Activated T-cell treated with anti-CD3 and anti-CD28 coated beads, Interleukin-2, amount 50 U/mL, for 72 hours (primary cell): ENCODE measurements at regions not wholly inside any gene's neighbourhood (a gene's known extent, or its start where the extent isn't known, plus 50 kb on each side); places are given as distances from the start of the nearest gene placed in this dataset.
A peak's percentile ranks its signal among the peaks of the same experiment; 100 is the strongest.

Source experiments
- ATAC-seq, 2 donors: fragments of 150-1000 bp; cut with Tn5 transposase; replicated peaks in 1 of 2; 2 replicates each; pipeline ENCODE4 v1.10.0; 2021; ENCODE audit warnings: moderate library complexity in 2 of 2, mild to moderate bottlenecking in 1 of 2
- DNase-seq, 2 donors: peaks; one replicate each; pipeline ENCODE4 v3.0.0; 2021 to 2022; ENCODE audit warnings: mixed read lengths in 1 of 2
- H3K27ac Mint-ChIP-seq: one replicate; pipeline ENCODE4 v1.8.0; 2022; ENCODE audit warnings: mild to moderate bottlenecking, moderate library complexity, mixed read lengths
- H3K27me3 Mint-ChIP-seq: one replicate; pipeline ENCODE4 v1.8.0; 2022; ENCODE audit warnings: low read depth, mixed read lengths
- H3K36me3 Mint-ChIP-seq, 2 donors: one replicate each; pipeline ENCODE4 v1.8.0; 2022; ENCODE audit warnings: mixed read lengths in 2 of 2, mild to moderate bottlenecking in 1 of 2; ENCODE audit not compliant: insufficient read depth in 2 of 2
- H3K4me1 Mint-ChIP-seq: one replicate; pipeline ENCODE4 v1.8.0; 2022; ENCODE audit warnings: low read depth, mixed read lengths
- H3K4me3 Mint-ChIP-seq, 2 donors: one replicate each; pipeline ENCODE4 v1.8.0; 2022; ENCODE audit warnings: mild to moderate bottlenecking in 2 of 2, mixed read lengths in 2 of 2, moderate library complexity in 2 of 2
- H3K9me3 Mint-ChIP-seq, 2 donors: one replicate each; pipeline ENCODE4 v1.8.0; 2022; ENCODE audit warnings: mixed read lengths in 2 of 2

DNA sequence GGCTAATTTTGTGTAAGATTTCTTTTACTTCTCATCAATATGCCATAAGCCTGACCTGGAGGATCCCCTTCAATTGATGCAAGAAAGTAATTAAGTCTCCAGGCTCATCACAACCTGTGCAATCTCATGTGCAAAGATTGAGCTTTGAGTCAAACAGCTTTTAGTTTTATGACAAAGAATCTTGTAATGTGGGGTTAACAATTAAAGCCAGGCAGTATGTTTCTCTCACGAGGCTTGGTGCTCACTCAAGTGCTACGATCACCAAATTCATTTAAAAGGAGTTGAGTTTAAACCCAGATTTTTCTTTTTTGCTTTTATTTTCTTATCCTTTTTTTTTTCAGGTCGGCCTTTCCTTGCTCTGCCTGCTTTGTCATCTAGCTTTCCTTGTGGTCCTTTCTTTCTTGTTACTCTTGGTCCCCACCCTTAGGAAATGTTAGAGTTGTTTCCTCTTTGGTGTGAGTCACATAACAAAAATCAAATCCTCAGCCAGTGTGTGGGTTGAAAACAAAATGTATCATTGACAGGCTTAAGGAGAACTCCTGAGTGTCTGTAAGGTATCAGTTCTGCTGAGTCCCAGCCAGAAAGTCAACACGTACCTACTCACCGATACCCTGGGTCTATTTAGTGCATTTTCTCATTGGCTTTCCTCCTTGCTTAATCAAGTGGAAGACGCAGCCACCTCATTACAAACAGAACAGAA, 1037.2 kb downstream of the ADGRL2 start:
- Mint-ChIP-seq H3K4me1 (no peaks in the 10 kb centered on the region), H3K27ac (no peak overlapping the region), H3K27me3 (no peaks in the 10 kb centered on the region), H3K9me3 (no peaks in the 10 kb centered on the region), H3K36me3 (no peaks in the 10 kb centered on the region), H3K4me3 (no peak overlapping the region)
- DNase-seq (no peak), ATAC-seq (no peak)

DNA sequence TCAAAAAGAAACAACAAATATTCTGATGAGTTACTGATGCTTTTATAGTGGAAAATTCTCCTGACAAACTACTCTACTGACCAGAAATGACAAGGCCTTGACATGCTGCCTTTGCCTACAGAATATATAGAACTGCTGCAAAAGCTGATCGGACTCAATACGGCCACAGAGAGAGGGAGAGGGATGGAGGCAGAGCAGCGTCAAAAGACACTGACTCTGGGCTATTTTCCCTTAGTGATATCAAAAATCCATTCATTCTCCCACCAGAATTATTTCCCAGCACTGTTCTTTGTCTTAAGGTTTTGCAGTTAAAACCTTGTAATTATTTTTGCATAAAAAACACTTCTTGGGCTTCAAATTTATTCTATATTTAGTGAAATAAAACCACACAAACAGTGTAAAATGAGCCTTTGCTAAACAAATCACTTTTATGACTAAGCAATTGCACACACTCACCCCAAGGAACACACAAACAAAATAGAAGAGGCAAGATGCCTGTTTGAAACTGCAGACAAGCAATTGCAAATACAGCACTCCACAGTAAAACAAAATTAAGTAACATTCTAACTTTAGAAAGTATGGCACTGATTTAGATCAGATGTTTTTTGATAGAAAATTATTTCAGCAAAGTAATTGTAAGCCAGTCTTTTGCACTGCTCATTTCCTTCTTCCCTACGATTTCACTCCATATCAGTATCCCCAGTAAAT, 1036.4 kb downstream of the ADGRL2 start:
- DNase-seq (no peak), ATAC-seq (no peak)
- Mint-ChIP-seq H3K4me3 (no peak overlapping the region), H3K36me3 (no peaks in the 10 kb centered on the region), H3K9me3 (no peaks in the 10 kb centered on the region), H3K4me1 (no peaks in the 10 kb centered on the region), H3K27ac (no peak overlapping the region), H3K27me3 (no peaks in the 10 kb centered on the region)

DNA sequence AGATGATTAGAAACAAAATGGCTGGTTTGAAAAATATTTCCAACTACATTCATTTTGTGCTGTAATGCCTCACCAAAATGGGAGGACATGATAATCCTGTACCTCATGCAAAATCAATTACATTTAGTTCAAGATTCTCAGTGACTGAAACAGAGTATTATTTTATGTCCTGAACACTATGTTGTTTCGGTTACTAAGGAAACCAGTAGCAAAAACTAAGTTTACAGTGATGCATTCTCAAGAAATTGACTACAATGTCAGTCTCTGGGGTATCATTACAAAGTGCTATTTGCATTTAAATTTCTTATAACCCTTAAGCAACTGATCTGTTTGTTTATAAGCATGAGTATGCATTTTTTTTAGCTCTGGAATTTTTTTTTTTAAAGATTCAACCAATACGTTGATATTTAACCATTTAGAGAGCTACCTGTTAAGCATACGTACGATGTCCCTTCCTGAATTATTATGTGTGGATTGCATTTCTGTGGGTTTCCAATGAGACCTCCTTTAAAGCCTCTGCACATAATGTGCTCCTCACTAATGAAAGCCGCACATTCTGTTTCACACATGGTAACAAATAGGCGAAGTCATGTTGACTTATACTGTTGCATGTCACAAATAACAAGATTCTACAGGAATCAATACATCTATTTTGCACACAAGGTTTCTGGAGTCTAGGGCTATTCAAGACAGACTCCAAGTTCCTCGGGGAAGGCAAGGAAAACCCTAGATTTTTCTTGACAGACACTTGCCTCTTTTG, 1035.7 kb downstream of the ADGRL2 start:
- H3K4me3 Mint-ChIP-seq: no peak overlapping the region
- no peak for DNase-seq
- no peaks in the 10 kb centered on the region for H3K9me3 Mint-ChIP-seq
- H3K4me1 Mint-ChIP-seq: no peaks in the 10 kb centered on the region
- ATAC-seq: no peak
- H3K27ac Mint-ChIP-seq: no peak overlapping the region
- no peaks in the 10 kb centered on the region for H3K36me3 Mint-ChIP-seq
- no peaks in the 10 kb centered on the region for H3K27me3 Mint-ChIP-seq

DNA sequence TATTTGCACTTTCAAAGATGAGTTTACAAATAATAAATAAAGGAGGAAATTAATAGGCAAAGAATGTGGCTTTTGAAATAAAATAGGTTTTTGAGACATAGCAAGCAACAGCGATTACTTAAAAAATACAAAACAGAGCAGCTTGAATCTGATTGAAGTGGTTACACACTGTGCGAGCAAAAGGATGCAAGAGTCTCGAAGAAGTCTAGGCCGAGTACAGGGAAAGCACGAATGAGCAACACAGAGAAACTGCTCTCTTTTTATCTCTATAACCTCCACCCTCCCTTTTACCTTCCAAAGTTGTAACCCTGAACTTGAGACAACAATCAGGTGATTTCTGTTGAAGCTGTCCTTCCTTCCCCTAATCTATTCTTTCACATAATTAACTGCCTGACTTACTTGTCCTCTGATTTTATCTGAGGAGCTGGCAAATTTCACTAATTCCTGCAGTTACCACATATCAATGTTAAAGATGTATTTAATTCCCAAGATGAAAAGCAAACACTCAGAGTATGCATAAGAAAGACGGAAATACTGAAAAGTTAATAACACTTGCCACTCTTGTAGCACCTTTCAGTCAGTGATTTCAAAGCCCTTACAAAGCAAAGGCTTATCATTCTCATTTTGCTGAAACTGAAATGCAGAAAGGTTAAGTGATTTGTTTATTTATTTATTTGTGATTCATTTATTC, 1030.1 kb downstream of the ADGRL2 start:
- Mint-ChIP-seq H3K4me3 (peak overlapping the region in 1 of 2 donors; percentile 6), H3K27ac (no peak overlapping the region), H3K4me1 (peaks cover 6% of the 10 kb centered on the region), H3K36me3 (no peaks in the 10 kb centered on the region), H3K9me3 (no peaks in the 10 kb centered on the region), H3K27me3 (no peaks in the 10 kb centered on the region)
- DNase-seq (no peak), ATAC-seq (peak; percentile 31 to 55)

DNA sequence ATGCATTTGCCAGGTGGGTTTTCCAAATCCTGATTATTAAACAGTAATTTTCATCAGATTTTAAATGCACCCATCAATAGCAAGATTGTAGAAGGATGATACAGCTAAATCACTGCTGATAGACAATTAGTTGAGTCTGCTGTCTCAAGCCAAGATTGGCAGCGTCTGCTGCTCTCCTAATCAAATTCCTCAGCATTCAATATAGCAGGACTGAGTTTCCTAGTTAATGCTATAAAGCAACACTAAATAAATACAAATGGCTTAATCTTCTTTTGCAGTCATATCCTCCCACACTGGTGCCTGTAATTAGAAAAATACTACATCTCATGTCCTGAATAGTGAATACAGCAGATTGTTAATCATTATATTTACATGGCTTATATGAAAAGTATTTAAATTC, 1028.8 kb downstream of the ADGRL2 start:
- ATAC-seq (no peak), DNase-seq (no peak)
- H3K4me1 Mint-ChIP-seq: peaks cover 6% of the 10 kb centered on the region
- no peaks in the 10 kb centered on the region for H3K27me3 Mint-ChIP-seq
- no peak overlapping the region for H3K4me3 Mint-ChIP-seq
- H3K9me3 Mint-ChIP-seq: no peaks in the 10 kb centered on the region
- no peaks in the 10 kb centered on the region for H3K36me3 Mint-ChIP-seq
- H3K27ac Mint-ChIP-seq: no peak overlapping the region

DNA sequence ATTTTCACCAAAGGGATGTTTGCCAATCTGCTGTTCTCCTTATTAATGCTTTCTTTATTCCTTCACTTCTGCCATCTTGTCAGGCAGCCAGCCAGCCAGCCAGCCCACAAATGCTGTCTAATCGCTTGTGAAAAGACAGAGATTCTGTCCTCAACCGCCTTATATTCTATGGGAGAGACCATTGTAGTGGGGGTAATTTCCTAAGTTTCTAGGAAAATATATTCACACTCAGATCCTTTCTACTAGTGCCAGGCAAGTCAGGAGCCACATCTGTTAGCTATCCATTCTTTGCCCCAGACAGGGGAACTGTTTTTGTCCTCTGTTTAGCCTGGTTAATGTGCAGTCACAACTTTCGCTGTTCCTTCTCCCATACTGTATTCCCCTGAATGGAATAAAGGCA, 1023.1 kb downstream of the ADGRL2 start:
- Mint-ChIP-seq H3K36me3 (no peaks in the 10 kb centered on the region), H3K4me1 (peaks cover 8% of the 10 kb centered on the region), H3K27me3 (no peaks in the 10 kb centered on the region), H3K9me3 (no peaks in the 10 kb centered on the region), H3K4me3 (no peak overlapping the region), H3K27ac (no peak overlapping the region)
- ATAC-seq (no peak), DNase-seq (no peak)

DNA sequence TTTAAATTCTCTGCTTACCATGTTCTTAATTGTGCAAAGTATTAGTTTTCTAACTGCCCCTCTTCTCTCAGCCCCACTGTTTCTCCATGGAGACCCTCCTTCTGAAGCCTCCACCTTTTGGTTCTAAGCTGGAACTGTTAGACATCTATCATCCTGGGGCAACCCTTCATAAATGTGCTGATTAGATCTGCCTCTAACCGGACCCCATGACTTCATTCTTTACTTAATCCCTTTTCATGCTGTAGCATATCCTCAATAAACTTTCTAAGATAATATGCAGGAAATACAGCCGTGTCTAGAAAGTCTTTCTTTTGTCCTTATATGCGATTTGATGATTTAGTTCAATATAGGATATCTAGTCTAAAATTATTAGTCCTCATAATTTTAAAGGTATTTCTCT, 1020.1 kb downstream of the ADGRL2 start:
- no peaks in the 10 kb centered on the region for H3K36me3 Mint-ChIP-seq
- ATAC-seq: no peak
- peaks cover 13% of the 10 kb centered on the region for H3K4me1 Mint-ChIP-seq
- H3K4me3 Mint-ChIP-seq: peak overlapping the region in 1 of 2 donors; percentile 27
- H3K27ac Mint-ChIP-seq: no peak overlapping the region
- peaks cover 0 to 2% of the 10 kb centered on the region in 2 donors for H3K9me3 Mint-ChIP-seq
- no peaks in the 10 kb centered on the region for H3K27me3 Mint-ChIP-seq
- DNase-seq: no peak

DNA sequence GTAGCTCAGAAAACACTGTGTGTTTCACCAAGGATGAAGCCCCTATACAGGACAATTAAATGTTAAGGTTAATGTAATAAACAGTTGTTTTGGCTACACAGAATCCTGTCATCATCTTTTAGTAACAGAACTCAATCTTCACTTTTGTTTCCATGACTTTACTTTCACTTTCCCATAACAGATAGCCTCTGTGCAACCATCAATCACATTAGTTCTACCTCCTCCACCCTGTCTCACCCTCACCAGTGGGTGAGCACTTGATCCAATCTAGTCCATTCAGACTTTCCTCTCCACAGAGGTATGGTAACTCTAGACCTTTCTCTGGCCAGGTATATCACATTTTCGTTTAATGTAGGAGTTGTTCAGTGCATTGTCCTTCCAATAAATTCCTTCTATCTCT, 1018.5 kb downstream of the ADGRL2 start:
- DNase-seq: peak in 1 of 2 donors; percentile 2
- peak overlapping the region; percentile 24 to 41 for H3K4me3 Mint-ChIP-seq
- no peaks in the 10 kb centered on the region for H3K27me3 Mint-ChIP-seq
- H3K36me3 Mint-ChIP-seq: no peaks in the 10 kb centered on the region
- ATAC-seq: peak; percentile 67 to 76
- peaks cover 0 to 2% of the 10 kb centered on the region in 2 donors for H3K9me3 Mint-ChIP-seq
- H3K27ac Mint-ChIP-seq: peak overlapping the region; percentile 76
- H3K4me1 Mint-ChIP-seq: peaks cover 13% of the 10 kb centered on the region

DNA sequence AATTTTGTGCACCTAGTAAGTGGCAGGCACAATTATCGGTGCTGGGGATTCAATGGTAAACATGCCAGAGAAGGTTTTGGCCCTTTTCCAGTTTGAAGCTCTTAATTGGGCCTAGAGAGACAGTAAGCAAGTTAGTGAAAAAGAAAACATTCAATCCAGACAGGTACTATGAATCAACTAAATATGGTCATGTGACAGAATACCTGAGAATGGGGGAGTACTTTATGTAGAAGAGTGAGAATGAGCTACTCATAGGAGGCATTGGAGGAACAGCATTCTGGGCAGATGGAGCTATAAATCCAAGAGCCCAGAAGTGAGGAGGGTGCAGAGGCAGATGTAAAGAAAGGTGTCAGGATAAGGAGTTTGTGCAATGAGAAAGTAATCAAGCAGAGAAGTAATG, 1017.9 kb downstream of the ADGRL2 start:
- Mint-ChIP-seq H3K4me1 (peaks cover 13% of the 10 kb centered on the region), H3K9me3 (peaks cover 0 to 2% of the 10 kb centered on the region in 2 donors), H3K4me3 (peak overlapping the region; percentile 24 to 41), H3K36me3 (no peaks in the 10 kb centered on the region), H3K27ac (peak overlapping the region; percentile 76), H3K27me3 (no peaks in the 10 kb centered on the region)
- peak in 1 of 2 donors; percentile 33 for ATAC-seq
- DNase-seq: no peak

DNA sequence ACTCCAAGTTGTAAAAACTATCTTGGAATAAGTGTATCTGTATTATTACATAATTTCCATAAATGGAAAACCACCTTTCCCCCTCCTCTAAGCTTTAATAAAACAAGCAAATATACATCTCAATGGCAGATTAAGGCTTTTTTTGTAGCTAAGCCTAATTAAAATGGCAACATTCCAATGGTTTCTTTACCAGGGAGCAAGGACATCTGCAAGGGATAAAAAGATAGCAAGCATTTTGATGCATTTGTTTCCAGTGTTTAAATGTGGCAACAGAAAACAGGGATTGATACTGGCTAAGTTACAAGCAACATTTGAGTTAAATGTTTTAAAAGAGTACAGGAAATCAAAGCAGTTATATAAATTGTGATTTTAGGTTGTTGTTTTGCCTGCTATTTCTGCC, 1012.7 kb downstream of the ADGRL2 start:
- Mint-ChIP-seq H3K4me3 (no peak overlapping the region), H3K27ac (no peak overlapping the region), H3K4me1 (no peaks in the 10 kb centered on the region), H3K27me3 (no peaks in the 10 kb centered on the region), H3K36me3 (no peaks in the 10 kb centered on the region), H3K9me3 (peaks cover 0 to 2% of the 10 kb centered on the region in 2 donors)
- no peak for DNase-seq
- no peak for ATAC-seq

DNA sequence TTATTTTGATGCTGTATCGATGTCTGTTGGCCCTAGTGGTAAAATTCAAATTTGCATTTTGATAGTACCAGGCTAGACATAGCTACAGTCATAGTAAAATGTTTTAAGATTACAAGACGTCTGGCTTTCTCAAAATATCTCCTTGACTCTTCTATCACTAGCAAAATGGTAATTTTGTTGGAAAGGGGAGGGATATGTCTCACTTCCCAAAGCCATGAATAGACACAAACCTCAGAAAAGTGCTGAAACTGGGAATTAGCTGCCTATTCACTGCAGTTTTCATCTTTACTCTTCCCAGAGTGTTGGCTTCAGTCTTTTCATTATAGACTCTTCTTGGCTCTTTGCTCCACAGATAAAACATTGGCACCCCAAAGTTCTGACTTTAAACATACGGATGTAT, 1009.9 kb downstream of the ADGRL2 start:
- Mint-ChIP-seq H3K4me1 (no peaks in the 10 kb centered on the region), H3K27ac (no peak overlapping the region), H3K27me3 (no peaks in the 10 kb centered on the region), H3K4me3 (no peak overlapping the region), H3K9me3 (no peaks in the 10 kb centered on the region), H3K36me3 (no peaks in the 10 kb centered on the region)
- DNase-seq (no peak), ATAC-seq (no peak)

DNA sequence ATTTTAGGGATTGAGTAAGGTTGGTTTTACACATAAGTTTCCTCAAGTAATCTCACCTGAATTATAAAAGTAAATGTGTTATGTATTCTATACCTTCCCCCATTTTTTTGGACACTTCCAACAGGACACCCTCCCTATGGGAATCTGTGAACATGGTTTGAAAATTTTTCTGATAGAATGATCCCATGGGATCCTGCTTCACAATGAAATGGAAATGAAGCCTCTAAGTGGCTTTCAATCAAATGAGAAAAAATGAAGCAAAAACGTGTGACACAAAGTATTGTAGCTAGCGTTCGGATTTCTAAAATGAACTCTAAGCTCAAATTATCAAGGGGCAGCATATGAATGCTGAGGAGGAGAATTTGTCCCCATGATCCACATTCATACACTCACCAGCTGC, 1006.8 kb downstream of the ADGRL2 start:
- no peak for DNase-seq
- H3K27me3 Mint-ChIP-seq: no peaks in the 10 kb centered on the region
- H3K9me3 Mint-ChIP-seq: no peaks in the 10 kb centered on the region
- no peak for ATAC-seq
- H3K27ac Mint-ChIP-seq: no peak overlapping the region
- no peaks in the 10 kb centered on the region for H3K4me1 Mint-ChIP-seq
- no peak overlapping the region for H3K4me3 Mint-ChIP-seq
- no peaks in the 10 kb centered on the region for H3K36me3 Mint-ChIP-seq

DNA sequence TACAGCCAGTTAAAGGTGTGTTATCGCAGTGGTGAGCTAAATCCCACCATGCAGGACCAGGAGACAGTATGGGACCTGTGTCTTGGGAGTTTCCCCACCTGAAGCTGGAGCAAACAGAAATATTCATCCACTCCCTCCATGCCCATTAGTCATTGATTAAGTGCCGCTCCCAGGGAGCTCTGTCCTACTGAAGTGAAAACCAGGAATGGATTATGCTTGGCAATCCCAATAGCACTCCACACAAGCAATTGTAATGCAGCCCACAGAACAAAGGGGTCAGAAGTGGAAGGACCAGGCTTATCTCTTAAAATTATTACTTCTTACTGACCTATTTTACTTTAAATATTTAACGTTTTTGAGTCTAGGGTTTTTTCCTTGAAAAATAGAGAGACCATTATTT, 1005.4 kb downstream of the ADGRL2 start:
- Mint-ChIP-seq H3K27ac (no peak overlapping the region), H3K4me1 (no peaks in the 10 kb centered on the region), H3K36me3 (no peaks in the 10 kb centered on the region), H3K4me3 (no peak overlapping the region), H3K27me3 (no peaks in the 10 kb centered on the region), H3K9me3 (no peaks in the 10 kb centered on the region)
- ATAC-seq: no peak
- DNase-seq: no peak
